GM19372 (cell line): ENCODE measurements at regions not wholly inside any gene's neighbourhood (a gene's known extent, or its start where the extent isn't known, plus 50 kb on each side); places are given as distances from the start of the nearest gene placed in this dataset.
"Not testable (repeated sequence)": the region's sequence is repeated elsewhere in the genome, so short reads cannot be mapped to it uniquely, and the experiment has no call there.

Source experiments
- ATAC-seq: cut with Tn5 transposase; IDR thresholded peaks from one replicate; pipeline ENCODE4 v1.9.1; 2021; ENCODE audit warnings: mild to moderate bottlenecking, low read depth, moderate library complexity; ENCODE audit not compliant: unreplicated experiment

- no peak for ATAC-seq
Measured at GRCh38 chr2:192438239-192438638, 243.5 kb upstream of the TMEFF2 start.

GRCh38 chr2:192437653-192438052 is 242.9 kb upstream of the TMEFF2 start:
- ATAC-seq: no peak

GRCh38 chr2:192424243-192424642 is 229.5 kb upstream of the TMEFF2 start:
- ATAC-seq: no peak

GRCh38 chr2:192419786-192420185 is 225.1 kb upstream of the TMEFF2 start:
- ATAC-seq: no peak

DNA sequence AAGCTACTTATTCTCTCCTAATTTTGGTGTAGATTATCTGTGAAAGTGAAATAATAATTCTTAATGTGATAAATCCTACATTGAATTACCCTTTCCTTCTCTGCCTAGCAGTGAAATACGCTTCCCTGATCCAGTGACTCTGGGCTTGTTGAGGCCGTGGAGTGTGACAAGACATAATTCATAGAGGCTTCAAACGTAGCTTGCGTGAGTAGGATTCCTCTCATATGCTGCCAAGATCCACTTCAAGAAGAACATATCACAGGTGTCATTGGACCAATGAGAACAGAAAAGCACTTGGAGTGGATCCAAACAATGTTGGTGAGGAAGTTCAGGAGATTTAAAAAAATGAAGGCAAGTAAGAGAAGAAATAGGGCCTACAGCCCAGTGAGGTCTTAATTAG is 221.3 kb upstream of the TMEFF2 start:
- ATAC-seq: no peak

DNA sequence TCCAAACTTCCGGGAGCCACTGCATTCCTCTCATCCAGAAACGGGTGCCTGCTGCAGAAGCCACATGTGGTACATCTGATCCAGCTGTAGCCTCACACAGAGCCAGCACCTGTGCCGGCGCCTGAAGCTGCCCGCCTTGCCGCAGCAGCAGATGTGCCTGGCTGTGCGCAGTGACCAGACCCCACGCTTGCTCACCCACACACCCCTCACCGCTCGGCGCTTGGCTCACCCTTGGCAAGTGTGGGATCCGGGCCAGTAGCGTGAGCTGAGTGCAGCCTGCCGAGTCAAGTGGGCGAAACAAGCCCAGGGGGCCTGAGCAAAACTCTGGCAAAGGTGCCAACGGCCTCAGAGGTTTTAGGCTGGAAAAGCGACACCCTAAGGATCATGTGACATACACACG is 220.1 kb upstream of the TMEFF2 start:
- no peak for ATAC-seq

DNA sequence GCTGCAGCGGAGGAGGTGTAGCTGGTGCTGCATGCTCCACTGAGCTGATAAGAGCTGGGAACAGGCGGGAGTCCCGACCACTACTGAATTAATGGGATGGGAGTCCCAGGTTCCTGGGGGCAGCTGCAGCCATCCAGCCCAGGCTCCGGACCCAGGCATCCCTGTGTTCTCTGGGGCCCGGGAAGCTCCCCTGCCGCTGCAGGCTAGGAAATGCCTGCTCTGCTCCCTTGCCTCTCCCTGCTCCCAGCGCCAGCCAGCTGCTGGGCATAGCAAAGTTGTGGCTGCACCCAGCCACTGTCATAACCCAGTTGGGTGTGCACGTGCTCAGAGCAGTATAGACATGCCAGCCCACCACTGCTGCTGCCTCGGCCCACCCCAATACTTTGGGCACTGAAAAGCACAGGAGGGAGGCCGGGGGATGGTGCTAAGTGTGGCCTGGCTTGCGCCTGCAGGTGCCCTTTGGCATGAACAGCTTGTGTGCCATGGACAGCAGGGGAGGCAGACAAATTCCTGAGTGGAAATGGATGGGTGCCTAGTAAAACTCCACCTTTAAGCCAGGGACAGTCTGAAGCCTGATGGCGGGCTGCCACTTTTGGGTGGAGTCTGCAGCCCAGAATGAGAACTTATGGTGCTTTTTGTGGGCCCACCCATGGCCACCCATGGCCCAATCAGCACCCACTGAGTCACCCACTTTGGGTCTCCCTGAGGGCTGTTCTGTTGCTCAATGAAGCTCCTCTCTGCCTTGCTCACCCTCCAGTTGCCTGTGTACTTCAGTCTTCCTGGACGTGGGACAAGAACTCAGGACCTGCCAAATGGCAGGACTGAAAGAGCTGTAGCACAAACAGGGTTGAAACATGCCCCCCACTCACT is 219.3 kb upstream of the TMEFF2 start:
- ATAC-seq: no peak

GRCh38 chr2:192412866-192413265 is 218.1 kb upstream of the TMEFF2 start:
- not testable (repeated sequence) for ATAC-seq

- no peak for ATAC-seq
Measured at GRCh38 chr2:192412394-192412793, 217.7 kb upstream of the TMEFF2 start.

GRCh38 chr2:192411755-192412154 is 217.0 kb upstream of the TMEFF2 start:
- ATAC-seq: no peak

DNA sequence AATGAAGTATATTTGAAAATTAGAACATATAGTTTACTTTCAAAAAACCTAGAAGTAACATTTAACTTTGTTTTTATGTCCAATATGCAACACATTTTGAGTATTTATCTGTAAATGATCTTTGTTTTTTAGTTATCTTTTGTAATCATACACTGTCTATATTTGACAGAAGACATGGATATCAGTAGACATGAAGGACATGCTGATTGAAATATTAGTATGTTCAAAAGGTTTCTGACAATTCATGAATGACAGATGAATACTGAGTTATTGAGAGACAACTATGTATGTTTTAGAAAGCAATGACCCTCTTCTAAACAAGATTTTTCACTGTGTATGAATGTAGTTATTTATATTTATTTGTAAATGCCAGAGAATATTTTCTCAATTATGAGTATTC is 215.6 kb upstream of the TMEFF2 start:
- ATAC-seq: no peak

DNA sequence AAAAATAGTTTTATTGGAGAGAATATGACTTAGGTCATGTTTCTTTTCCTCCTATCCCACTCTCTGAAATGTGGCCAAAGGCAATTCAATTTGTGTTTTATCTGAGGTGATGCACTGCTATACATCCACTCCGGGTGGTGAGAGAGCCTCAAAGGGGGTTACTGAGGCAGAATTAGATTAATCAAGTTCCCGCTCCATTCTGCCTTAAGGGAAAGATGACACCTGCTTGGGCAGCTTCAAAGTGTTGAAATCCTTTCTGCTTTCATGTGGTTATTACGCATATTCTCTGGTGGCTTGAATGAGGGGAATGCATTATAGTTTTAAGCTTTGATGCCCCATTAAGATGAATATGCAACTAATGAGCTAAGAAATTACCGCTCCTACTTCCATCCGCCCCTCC is 213.0 kb upstream of the TMEFF2 start:
- no peak for ATAC-seq

DNA sequence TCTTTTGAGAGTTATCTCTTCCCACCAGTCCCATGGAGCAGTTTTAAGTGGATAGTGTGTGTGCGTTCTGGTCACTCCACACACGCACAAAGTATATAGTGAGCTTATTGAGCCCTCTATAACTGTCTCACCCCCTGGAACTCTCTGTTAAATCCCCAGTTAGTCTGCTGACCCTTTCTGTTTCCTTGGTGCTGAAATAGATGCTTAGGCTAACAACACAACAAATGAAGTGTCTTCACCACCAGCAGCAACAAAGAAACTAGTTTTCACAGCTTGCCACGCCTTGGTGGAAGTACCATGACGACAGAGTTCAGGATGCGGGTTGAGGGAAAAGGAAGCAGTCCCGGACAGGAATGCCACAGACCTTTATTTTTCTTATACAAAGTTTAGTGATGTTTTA is 203.5 kb upstream of the TMEFF2 start:
- no peak for ATAC-seq

DNA sequence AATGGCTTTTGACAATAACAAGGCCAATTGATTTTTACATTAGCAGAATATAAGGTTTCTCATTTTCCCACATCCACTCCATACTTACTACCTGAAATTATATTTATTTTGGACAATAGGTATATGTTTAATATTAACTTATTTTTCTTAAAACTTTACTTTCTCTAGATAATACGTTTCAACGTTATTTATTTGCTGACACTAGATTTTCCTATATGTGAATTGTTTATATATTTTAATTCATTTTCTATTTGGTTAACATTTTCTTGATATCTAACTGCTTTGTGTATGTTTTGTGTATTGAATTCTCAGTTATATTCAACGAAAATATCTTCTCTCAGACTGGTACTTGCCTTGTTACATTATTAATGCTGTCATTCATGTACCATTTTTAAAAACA is 199.9 kb upstream of the TMEFF2 start:
- ATAC-seq: no peak

DNA sequence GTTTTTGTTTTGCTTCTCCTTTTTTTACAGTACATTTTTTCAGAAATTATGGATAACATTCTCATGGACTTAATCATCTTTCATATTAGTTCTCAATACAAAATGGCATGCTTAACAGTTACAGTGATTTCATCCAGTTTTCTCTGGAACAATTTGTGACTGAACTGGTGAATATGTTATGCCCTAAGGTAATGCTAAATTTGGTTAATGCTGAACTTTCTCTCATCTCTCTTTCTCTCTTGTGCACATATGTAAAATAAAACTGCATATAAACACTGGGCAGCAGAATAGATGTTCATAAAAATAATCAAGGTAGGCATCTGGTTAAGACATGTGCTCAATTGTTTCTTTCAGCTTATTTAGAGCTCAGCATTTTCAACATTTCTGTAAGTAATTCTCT is 196.3 kb upstream of the TMEFF2 start:
- no peak for ATAC-seq

- no peak for ATAC-seq
Measured at GRCh38 chr2:192390401-192390800, 195.7 kb upstream of the TMEFF2 start.

DNA sequence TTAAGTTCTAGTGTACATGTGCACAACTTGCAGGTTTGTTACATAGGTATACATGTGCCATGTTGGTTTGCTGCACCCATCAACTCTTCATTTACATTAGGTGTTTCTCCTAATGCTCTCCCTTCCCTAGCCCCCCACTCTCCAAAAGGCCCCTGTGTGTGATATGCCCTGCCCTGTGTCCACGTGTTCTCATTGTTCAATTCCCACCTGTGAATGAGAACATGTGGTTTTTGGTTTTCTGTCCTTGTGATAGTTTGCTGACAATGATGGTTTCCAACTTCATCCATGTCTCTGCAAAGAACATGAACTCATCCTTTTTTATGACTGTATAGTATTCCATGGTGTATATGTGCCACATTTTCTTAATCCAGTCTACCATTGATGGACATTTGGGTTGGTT is 189.5 kb upstream of the TMEFF2 start:
- not testable (repeated sequence) for ATAC-seq

DNA sequence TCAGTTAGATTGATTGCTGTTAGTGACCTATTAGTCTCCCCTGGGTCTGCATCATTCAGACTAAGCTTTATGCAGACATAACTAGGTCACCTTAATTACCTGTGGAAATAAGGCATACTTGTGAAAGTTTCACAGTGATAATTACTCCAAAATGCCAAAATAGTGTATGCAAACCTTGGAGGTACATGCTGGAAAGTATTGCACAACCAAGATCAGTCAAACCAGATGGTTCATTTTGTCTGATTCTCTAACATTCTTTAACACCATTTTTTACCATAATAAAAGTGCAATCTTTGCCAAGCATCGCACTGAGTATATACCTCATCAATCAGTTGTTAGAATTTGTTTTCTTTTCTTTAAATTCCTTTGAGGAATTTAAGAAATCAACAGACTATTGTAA is 186.3 kb upstream of the TMEFF2 start:
- no peak for ATAC-seq

GRCh38 chr2:192379736-192380135 is 185.0 kb upstream of the TMEFF2 start:
- ATAC-seq: no peak

DNA sequence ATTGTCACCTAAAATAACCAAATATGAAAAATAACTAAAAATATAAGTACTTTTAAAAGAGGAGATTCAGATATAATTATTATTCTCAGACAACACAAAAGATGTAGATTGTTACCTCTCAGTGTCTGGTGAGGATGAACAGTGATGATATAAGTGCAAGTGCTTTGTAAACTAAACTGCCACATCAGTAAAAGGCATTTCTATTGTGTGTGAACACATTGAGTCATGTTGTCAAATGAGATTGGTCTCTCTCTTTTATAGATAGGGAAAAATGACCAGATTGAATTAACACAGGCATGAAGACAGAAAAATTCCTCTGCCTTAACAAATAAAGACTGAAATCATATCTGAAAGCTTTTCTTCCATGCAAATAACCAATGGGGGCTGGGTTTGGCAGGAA is 182.4 kb upstream of the TMEFF2 start:
- ATAC-seq: no peak

- ATAC-seq: no peak
Measured at GRCh38 chr2:192373754-192374153, 179.0 kb upstream of the TMEFF2 start.

GRCh38 chr2:192373221-192373620 is 178.5 kb upstream of the TMEFF2 start:
- no peak for ATAC-seq

DNA sequence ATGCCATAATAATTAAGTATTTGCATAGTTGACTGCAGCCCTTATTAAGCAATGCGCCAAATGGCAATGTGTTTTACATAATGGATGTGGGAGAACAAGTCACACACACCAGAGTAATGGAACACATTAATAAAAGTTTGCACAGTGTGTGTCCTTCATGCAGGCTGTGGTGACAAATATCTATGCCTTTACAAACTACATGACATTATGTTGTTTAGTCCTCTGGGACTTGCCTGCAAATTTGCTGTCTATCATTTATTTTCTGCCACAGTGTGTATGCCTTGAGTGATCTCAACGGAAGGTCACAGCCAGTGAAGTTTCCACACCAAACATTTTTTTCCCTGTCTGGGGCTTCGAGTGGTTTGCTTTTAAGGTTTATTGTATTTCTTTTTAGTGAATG is 175.2 kb upstream of the TMEFF2 start:
- ATAC-seq: no peak
